ENCODE measurements at regions not wholly inside any gene's neighbourhood (a gene's known extent, or its start where the extent isn't known, plus 50 kb on each side); places are given as distances from the start of the nearest gene placed in this dataset.
A peak's percentile ranks its signal among the peaks of the same experiment; 100 is the strongest.
"Not testable (repeated sequence)": the region's sequence is repeated elsewhere in the genome, so short reads cannot be mapped to it uniquely, and the experiment has no call there.

DNA sequence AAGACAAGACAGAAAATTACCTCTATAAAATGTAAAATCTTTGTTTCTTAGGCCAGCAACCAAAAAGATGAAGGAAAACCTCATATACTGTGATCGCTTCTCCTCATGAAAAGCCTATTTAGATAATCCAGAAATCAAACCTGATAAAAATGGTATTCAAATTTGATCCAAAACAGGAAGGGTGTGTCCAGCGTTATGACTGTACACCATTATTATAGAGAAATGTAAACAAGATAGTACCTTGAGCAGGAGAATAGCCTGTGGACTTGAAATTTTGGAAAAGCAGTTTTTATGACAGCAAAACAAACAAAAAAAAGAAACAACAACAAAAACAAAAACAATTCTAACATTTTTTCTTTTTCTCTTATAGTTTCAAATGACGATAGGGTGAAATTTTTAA, 1382.8 kb upstream of the CDH9 start:
- DNase-seq, result no peak

DNA sequence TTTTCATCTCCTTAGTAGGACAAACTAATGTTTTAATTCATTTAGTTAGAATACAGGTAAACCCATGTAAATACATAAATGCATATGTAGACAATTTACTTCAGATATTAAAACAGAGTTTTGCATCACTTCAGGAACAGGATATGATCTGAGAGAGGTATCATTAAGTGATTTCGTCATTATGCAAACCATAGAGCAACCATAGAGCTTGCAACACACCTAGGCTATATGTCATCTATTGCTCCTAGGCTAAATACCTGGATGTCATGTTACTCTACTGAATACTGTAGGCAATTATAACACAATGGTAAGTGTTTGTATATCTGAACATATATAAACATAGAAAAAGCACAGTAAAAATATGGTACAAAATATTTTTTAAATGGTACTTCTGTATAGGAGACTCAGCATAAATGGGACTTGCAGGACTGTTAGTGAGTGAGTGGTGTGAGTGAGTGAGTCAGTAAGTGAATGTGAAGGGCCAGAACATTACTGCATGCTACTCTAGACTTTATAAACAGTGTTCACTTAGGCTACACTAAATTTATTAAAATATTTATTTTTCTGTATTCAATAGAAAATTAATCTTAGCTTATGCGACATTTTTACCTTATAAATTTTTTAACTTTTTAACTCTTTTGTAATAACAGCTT, 1377.5 kb upstream of the CDH9 start:
- DNase-seq, result no peak

DNA sequence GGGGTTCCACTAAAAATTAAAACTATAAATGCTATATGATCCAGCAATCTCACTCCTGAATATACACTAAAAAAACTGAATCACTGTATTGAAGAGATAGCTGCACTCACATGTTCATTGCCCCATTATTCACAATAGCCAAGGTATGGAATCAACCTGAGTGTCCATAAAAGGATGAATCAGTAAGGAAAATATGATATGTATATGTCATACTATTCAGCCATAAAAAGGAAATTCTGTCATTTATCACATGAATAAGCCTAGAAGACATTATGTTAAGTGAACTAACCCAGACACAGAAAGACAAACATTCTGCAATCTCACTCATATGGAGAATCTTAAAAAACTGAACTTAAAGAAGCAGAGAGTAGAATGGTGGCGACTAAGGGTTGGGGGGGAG, 1376.2 kb upstream of the CDH9 start:
- no peak for DNase-seq

DNA sequence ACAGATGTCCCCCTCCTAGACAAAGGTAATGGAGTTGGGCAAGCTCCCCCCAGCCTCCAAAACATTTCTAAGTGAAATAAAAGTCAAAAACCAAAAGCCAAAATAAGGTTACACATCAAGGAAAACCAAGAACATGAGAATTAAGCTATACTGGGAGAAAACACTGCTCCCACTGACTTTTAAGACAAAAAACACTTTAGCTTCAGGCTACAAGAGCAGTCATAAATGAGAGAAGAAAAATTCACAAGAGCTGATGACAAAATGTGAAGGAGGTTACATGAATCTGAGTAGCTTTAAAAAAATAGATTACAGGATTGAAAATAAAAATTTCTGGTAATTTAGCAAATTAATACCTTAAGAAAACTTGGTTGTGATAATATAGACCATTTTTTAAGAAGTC, 1370.3 kb upstream of the CDH9 start:
- DNase-seq, result no peak

DNA sequence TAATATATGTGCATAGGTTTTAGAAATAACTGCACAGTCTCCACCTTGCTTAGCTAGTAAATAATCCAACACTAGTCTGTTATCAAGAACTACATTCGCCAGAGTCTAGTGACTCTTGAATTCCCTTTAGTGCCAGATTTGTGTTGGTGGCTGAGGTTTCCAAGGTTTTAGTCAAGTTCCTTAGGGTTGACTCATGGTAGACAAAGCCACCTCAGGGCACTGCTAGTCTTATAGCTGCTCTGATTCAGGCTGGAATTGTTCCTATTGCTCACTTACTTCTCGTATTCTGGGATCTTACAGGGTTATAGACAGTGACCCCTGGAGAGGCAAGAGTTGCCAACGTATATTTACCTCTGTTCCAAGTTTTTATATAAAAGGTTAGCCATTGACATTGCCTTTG, 1369.8 kb upstream of the CDH9 start:
- peak; percentile 74 for DNase-seq

DNA sequence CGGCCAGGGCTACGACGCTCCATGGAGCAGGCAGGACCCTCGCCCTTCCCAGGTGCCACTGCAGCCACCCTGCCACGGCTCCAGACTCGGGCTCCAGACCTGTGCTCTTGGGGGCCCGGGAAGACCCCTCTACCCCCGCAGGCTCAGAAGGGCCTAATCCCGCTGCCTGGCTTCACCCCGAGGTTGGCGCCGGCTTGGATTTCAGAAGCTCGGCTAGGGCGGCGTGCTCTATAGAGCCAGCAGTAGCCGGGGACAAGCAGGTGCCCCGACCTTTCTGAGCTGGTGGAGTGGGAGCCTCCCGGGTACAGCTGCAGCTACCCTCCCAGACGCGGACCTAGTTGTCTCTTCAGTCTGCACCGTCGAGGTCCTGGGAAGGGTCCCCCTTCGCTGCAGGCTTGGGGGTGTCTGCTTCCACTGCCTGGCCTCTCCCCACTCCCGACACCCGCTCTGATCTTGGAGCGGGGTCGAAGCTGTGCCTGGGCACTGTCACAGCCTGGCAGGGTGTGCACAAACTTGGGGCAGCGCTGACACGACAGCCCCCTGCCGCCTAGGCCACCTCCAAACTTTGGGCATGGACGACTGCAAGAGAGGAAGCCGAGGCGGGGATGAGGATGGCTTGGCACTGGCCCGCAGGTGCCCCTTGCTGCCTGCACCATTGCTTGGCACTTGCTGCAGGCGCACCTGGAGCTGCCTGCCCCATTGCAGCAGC, 1366.1 kb upstream of the CDH9 start:
- DNase-seq, result no peak

DNA sequence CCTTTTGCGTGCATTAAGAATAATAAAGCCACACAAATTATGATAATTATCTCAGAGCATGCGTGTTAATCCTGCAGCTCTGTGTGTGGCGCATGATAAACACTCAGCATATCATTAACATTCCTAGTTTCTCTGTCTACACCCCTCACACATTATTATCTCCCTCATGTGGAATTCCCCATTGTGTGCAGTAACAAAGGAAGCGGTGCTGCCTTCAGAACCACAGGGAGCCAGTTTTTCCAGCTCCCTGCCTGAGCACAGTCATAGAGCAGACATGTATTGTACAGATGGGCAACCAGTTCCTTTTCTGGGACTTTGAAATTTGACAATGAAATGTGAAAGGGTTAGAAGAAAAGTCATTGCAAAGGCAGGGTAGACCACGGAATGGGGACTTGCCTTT, 1365.5 kb upstream of the CDH9 start:
- DNase-seq, result no peak

DNA sequence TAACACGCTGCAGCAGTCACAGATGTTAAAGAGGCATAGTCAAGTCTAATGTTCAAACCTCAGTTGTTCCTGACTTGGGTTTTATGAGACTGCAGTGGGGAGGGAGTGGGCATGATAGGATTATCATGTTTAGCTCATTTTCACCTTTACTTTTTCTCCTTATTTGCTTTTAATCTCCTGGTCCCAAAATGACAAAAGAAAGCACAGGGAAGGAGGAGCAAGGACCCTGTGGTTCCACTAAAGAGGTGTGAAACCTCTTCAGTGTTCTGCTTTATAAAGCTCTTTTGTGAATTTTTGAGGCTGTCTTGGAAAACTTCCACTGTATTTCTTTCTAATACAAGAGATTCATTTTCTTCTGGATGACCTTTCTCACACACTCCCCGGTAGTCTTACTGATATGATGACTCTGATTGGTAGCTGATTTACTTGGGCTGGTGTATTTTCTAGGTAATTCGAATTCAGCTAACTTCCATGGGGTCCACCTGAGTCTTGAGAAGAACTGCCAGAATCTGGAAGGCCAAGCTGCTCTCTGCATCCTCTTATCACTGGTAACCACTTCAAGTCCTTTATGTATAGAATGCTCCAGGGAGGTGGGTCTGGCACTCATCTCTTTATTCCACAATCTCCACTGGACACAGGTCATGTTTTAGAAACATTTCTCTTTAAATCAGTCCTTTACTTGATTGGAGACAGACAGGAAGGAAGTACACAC, 1364.4 kb upstream of the CDH9 start:
- no peak for DNase-seq

DNA sequence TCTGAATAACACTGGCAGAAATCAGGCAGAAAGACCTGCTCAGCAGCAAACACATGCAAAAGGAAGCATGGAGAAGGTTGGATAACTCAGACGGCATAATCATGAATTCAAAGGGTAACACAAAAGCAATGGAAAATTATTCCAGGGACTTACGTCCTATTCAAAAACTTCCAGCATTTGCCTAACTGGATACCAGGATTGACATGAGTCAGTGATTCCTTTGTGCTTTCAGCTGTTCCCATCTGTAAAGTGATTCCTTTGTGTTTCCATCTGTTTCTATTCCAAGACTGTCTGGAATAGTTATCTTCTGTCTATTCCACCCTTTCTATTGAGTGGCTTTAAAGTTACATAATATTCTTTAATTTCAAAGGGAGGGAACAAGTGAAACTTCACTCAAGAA, 1361.7 kb upstream of the CDH9 start:
- DNase-seq, result no peak

DNA sequence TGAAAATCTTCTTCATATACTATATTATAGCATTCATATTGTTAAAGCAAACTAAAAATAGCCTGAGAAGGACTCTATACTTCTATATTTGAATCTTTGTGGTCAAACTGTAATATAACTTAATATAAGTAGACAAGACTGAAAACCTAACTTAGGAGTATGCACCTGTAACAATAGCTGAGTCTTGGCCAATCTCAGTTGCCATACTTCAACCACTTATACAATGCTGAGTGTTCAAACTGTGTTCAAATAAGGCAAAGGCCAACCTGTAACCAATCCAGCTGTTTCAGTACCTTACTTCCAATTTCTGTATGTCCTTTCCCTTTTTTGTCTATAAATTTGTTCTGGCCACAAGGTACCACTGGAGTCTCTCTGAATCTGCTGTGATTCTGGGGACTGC, 1360.8 kb upstream of the CDH9 start:
- no peak for DNase-seq

DNA sequence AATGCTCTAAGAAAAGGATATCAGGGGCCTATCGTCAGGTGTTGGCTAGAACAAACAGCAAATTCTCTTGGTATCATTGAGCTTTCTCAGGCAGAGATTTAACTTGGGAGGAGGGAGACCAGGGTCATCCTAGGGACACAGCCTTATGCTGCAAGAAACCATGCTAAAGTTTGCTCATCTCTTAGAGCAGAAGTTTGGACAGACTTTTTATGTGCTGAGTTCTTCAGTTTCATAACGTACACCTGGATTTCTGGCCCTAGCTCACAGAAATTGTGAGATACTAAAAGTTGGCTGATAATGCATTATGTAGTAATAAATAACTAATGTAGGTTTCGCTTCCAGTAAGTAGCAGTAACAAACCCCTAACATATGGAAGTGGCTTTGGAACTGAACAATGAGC, 1359.8 kb upstream of the CDH9 start:
- DNase-seq, result no peak

DNA sequence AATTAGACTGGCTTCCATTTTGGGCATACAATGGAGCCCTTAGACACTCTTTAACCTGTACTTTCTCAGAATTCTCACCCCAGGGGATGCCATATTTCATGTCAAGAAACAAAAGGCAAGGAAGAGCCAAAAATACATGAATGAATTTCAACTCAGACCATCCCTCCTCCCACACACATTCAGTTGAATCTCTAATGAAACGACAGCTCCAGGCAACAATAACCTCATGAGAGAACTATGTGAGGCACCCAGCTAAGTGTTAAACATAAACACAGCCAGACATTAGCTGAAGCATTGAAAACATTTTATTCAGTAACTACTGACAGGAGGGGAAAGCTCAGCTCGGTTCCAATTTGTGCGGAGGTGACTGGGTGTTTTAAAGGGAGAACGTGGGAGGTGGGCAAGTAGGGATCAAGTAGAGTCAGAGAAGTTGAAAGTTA, 1359.1 kb upstream of the CDH9 start:
- no peak for DNase-seq

DNA sequence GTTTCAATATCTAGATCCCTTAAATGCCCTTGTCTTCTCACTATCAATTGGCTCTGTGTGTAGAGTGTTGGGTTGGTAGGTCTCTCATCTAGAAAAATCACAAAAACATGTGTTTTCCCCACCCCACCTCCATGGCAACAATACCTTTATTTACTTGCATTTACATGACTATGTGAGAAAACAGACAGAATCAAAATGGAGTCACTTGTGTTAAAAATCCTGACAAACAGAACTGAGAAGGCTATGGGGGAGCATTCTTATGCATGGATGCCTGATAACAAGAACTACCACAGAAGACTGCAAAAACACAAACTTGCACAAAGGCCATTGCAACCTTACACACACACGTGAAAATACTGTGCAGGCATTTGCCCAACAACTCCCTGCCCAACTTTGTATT, 1352.9 kb upstream of the CDH9 start:
- DNase-seq, result no peak

DNA sequence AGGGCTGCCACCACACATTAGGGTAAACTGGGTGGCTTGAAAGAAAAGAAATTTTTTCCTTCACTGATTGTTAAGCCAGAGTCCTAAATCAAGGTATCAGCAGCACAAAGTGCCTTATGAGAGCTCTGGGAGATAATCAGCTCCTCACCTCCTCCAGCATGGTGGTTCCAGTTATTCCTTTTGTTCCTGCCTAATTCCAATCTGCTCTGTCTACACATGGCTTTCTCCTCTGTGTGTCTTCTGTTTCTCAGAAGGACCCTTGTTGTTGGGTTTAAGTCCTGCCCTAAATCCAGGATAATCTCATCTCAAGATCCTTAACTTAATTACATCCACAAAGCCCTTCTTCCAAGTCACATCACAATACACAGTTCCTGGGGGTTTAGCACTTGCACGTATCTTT, 1352.0 kb upstream of the CDH9 start:
- DNase-seq, result no peak

DNA sequence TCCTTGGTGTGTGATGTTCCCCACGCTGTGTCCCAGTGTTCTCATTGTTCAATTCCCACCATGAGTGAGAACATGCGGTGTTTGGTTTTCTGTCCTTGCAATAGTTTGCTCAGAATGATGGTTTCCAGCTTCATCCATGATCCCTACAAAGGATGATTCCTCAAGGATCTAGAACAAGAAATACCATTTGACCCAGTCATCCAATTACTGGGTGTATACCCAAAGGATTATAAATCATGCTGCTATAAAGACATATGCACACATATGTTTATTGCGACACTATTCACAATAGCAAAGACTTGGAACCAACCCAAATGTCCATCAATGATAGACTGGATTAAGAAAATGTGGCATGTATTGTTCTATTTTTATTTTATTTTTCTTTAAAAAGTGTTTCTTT, 1351.3 kb upstream of the CDH9 start:
- not testable (repeated sequence) for DNase-seq

DNA sequence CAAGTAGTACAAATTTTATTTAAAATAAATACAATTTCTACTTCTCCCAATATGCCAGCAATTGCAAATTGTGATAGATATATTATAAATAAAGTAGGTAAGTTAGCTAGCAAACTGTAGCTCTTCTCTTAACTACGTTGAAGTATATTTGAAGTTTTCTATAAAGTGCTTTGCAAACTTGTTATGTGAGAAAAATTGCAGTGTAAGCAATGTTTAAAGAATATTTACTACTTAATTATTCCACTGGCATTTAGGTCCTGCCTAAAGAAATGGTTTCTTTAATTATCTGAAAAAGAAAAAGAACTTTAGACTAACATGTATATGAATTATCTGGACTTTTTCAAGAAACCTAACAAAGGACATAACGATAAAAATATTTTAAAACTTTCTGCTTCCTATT, 1350.0 kb upstream of the CDH9 start:
- DNase-seq, result no peak

DNA sequence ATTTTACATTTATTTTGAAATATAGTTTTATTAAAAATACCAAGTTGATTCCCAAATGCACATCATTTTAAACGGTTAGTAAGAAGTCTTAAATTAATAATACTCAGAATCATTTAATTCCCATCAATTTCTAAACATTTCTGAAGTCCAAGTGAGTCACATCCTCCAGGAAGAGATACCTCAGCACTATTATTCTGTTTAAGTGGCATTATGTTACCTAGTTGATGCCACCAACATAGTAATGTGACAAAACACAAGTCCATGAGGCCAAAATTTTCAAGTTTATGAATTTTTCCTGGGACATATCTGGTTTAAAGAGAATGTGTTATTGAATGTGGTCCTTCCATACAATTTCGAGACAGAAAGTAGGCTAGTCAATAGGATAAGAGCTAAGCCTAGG, 1348.3 kb upstream of the CDH9 start:
- DNase-seq, result no peak

DNA sequence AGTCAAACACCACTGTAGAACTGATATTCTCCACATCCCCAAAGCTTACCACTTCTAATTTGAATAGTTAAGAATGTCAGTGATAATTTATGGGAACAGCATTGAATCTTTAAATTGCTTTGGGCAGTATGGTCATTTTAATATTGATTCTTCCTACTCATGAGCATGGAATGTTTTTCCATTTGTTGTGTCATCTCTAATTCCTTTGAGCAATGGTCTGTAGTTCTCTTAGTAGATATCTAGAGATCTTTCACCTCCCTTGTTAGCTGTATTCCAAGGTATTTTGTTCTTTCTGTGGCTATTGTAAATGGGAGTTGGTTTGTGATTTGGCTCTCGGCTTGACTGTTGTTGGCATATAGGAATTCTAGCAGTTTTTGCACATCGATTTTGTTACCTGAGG, 1341.8 kb upstream of the CDH9 start:
- DNase-seq, result no peak

DNA sequence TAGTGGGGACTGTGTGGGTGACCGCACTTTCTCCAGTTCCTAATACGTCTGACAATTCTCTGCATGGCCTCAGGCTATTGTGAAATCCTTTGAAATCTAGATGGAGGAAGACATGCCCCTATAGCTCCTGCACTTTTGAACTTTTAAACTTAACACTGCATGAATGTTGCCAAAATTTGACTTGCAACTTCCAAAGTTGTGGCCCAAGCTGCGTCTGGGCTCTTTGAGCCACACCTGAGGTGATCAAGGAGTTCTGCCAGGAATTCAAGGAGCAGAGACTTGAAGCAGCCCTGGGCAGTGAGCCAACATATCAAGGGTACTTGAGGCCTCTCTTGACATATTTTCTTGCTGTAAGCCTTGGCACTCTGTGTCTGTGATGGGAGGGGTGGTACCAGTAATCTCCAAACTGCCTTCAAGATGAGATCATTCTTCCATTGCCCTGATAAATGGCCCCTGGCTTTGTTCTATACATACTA, 1336.1 kb upstream of the CDH9 start:
- DNase-seq, result no peak

DNA sequence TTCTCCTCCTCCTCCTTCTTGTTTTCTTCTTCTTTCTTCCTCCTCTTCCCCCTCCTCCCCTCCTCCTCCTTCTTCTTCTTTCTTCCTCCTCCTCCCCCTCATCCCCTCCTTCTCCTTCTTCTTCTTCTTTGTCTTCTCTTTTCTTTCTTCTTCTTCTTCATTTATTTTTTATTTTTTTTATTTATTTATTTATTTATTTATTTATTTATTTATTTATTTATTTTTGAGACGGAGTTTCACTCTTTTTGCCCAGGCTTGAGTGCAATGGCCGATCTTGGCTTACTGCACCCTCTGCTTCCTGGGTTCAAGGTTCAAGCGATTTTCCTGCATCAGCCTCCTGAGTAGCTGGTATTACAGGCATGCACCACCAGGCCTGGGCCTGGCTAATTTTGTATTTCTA, 1332.5 kb upstream of the CDH9 start:
- no peak for DNase-seq

DNA sequence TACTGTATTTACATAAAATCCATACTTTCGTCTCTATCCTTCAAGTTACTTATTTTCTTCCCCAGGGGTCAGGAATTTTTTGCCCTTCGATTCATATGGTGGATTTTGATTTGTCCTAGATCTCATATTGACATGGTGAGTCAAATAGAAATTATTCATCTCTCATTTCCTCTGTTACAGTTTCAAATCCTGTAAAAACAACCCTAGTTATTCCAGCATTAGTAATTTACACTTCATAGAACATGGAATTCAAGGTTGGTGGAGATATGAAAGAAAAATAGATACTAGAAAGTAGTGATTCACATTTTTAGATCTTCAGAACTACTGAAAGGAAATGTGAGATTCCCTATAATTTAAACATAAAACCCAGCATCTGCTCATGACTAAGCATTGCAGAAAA, 1331.0 kb upstream of the CDH9 start:
- no peak for DNase-seq

DNA sequence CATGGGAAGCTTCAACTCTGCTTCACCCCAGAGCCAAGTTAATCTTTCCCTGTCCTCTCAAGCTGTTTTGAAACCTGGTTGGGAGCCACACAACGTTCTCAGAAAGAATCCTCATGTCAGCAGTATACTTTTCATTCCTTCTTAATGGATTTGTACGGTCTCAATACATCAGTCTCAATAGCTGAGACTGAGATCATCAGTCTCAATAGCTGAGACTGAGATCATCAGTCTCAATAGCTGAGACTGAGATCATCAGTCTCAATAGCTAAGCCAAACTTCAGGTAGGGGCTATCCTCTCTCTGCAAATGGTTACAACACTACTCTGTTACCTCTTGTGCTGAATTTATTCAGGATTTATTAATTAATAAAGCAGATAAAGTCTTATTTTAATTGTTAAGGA, 1317.4 kb upstream of the CDH9 start:
- no peak for DNase-seq

DNA sequence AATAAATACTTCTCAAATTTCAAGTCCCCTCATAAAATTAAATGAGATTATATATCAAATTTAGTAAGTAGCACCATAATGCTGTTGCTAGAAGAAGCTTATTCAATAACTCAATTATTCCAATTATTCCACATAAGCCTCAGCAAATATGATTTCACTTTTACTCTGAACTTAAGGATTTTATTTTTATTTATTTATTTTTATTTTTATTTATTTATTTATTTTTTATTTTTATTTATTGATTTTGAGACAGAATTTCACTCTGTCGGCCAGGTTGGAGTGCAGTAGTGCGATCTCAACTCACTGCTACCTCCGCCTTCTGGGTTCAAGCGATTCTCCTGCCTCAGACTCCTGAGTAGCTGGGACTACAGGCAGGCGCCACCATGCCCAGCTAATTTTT, 1308.3 kb upstream of the CDH9 start:
- DNase-seq, result no peak

DNA sequence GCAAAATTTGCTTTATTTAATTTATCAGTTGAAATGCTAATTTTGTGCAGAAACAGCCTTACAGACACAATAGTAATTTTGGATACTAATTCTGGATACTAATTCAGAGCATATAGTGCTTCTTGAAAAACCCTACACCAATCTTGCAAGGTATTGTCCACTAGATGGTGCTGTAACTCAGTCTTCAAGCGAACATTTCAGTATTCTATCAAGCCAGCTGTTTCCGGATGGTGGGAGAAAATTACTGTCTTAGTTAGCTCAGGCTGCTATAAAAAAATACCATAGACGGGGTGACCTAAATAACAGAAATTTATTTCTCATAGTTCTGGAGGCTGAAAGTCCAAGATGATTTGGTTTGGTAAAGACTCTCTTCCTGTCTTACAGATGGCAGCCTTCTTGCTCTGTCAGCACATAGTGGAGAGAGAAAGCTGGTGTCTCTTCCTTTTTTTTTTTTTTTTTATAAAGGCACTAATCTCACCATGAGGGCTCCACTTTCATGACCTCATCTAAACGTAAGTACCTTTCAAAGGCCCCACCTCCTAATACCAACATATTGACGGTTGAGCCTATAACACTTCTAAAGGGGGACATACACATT, 1306.5 kb upstream of the CDH9 start:
- no peak for DNase-seq
